ENCODE measurements at regions not wholly inside any gene's neighbourhood (a gene's known extent, or its start where the extent isn't known, plus 50 kb on each side); places are given as distances from the start of the nearest gene placed in this dataset.

GRCh38 chr6:90872981-90873380 lies 286.1 kb upstream of the MAP3K7 start:
- no peak for ATAC-seq
- H3K4me1 Mint-ChIP-seq = no peaks in the 10 kb centered on the region
- peaks cover 24% of the 10 kb centered on the region for H3K27me3 Mint-ChIP-seq
- no peak overlapping the region for H3K27ac Mint-ChIP-seq
- no peaks in the 10 kb centered on the region for H3K9me3 ChIP-seq (ENCODE audit: control insufficient read depth, low read length, poor library complexity, severe bottlenecking)
- H3K4me3 Mint-ChIP-seq = no peak overlapping the region
- no peaks in the 10 kb centered on the region for H3K36me3 Mint-ChIP-seq (ENCODE audit: low read depth)
- DNase-seq = no peak

GRCh38 chr6:90870561-90870960 lies 283.7 kb upstream of the MAP3K7 start:
- no peak for DNase-seq
- H3K27ac Mint-ChIP-seq = no peak overlapping the region
- no peak overlapping the region for H3K4me3 Mint-ChIP-seq
- ATAC-seq = no peak
- H3K4me1 Mint-ChIP-seq = no peaks in the 10 kb centered on the region
- H3K36me3 Mint-ChIP-seq (ENCODE audit: low read depth) = no peaks in the 10 kb centered on the region
- no peaks in the 10 kb centered on the region for H3K9me3 ChIP-seq (ENCODE audit: control insufficient read depth, low read length, poor library complexity, severe bottlenecking)
- H3K27me3 Mint-ChIP-seq = peaks cover 17% of the 10 kb centered on the region

- no peak overlapping the region for H3K4me3 Mint-ChIP-seq
- DNase-seq = no peak
- no peak for ATAC-seq
- no peaks in the 10 kb centered on the region for H3K36me3 Mint-ChIP-seq (ENCODE audit: low read depth)
- H3K27ac Mint-ChIP-seq = no peak overlapping the region
- H3K4me1 Mint-ChIP-seq = no peaks in the 10 kb centered on the region
- H3K27me3 Mint-ChIP-seq = peaks cover 17% of the 10 kb centered on the region
- H3K9me3 ChIP-seq (ENCODE audit: control insufficient read depth, low read length, poor library complexity, severe bottlenecking) = no peaks in the 10 kb centered on the region
Measured at GRCh38 chr6:90868656-90869055, 281.8 kb upstream of the MAP3K7 start.

GRCh38 chr6:90868256-90868655 lies 281.4 kb upstream of the MAP3K7 start:
- H3K4me3 Mint-ChIP-seq = no peak overlapping the region
- DNase-seq = no peak
- H3K27me3 Mint-ChIP-seq = peaks cover 17% of the 10 kb centered on the region
- H3K36me3 Mint-ChIP-seq (ENCODE audit: low read depth) = no peaks in the 10 kb centered on the region
- no peaks in the 10 kb centered on the region for H3K4me1 Mint-ChIP-seq
- no peaks in the 10 kb centered on the region for H3K9me3 ChIP-seq (ENCODE audit: control insufficient read depth, low read length, poor library complexity, severe bottlenecking)
- no peak overlapping the region for H3K27ac Mint-ChIP-seq
- ATAC-seq = no peak

GRCh38 chr6:90865513-90865912 lies 278.6 kb upstream of the MAP3K7 start:
- no peaks in the 10 kb centered on the region for H3K9me3 ChIP-seq (ENCODE audit: control insufficient read depth, low read length, poor library complexity, severe bottlenecking)
- DNase-seq (no peak), ATAC-seq (no peak)
- H3K36me3 Mint-ChIP-seq (ENCODE audit: low read depth) = no peaks in the 10 kb centered on the region
- no peaks in the 10 kb centered on the region for H3K4me1 Mint-ChIP-seq
- H3K27me3 Mint-ChIP-seq = peaks cover 11% of the 10 kb centered on the region
- no peak overlapping the region for H3K4me3 Mint-ChIP-seq
- H3K27ac Mint-ChIP-seq = no peak overlapping the region

- no peak overlapping the region for H3K27ac Mint-ChIP-seq
- no peaks in the 10 kb centered on the region for H3K9me3 ChIP-seq (ENCODE audit: control insufficient read depth, low read length, poor library complexity, severe bottlenecking)
- ATAC-seq (no peak), DNase-seq (no peak)
- no peaks in the 10 kb centered on the region for H3K4me1 Mint-ChIP-seq
- H3K36me3 Mint-ChIP-seq (ENCODE audit: low read depth) = no peaks in the 10 kb centered on the region
- H3K27me3 Mint-ChIP-seq = peaks cover 11% of the 10 kb centered on the region
- H3K4me3 Mint-ChIP-seq = no peak overlapping the region
Measured at GRCh38 chr6:90863043-90863442, 276.2 kb upstream of the MAP3K7 start.

GRCh38 chr6:90860822-90861601 lies 274.1 kb upstream of the MAP3K7 start:
- no peak for ATAC-seq
- DNase-seq = no peak
- H3K27ac Mint-ChIP-seq = no peak overlapping the region
- H3K36me3 Mint-ChIP-seq (ENCODE audit: low read depth) = no peaks in the 10 kb centered on the region
- H3K4me3 Mint-ChIP-seq = no peak overlapping the region
- no peaks in the 10 kb centered on the region for H3K4me1 Mint-ChIP-seq
- H3K27me3 Mint-ChIP-seq = peaks cover 14% of the 10 kb centered on the region
- H3K9me3 ChIP-seq (ENCODE audit: control insufficient read depth, low read length, poor library complexity, severe bottlenecking) = no peaks in the 10 kb centered on the region

GRCh38 chr6:90859612-90860011 lies 272.7 kb upstream of the MAP3K7 start:
- Mint-ChIP-seq H3K36me3 (ENCODE audit: low read depth) (no peaks in the 10 kb centered on the region), H3K27ac (no peak overlapping the region), H3K4me3 (no peak overlapping the region), H3K27me3 (peaks cover 16% of the 10 kb centered on the region), H3K4me1 (no peaks in the 10 kb centered on the region)
- no peak for ATAC-seq
- no peaks in the 10 kb centered on the region for H3K9me3 ChIP-seq (ENCODE audit: control insufficient read depth, low read length, poor library complexity, severe bottlenecking)
- no peak for DNase-seq

GRCh38 chr6:90859056-90859455 lies 272.2 kb upstream of the MAP3K7 start:
- no peaks in the 10 kb centered on the region for H3K36me3 Mint-ChIP-seq (ENCODE audit: low read depth)
- ATAC-seq (no peak), DNase-seq (no peak)
- H3K27me3 Mint-ChIP-seq = peaks cover 19% of the 10 kb centered on the region
- no peak overlapping the region for H3K27ac Mint-ChIP-seq
- H3K9me3 ChIP-seq (ENCODE audit: control insufficient read depth, low read length, poor library complexity, severe bottlenecking) = no peaks in the 10 kb centered on the region
- no peaks in the 10 kb centered on the region for H3K4me1 Mint-ChIP-seq
- no peak overlapping the region for H3K4me3 Mint-ChIP-seq

- Mint-ChIP-seq H3K27me3 (peaks cover 24% of the 10 kb centered on the region), H3K4me1 (no peaks in the 10 kb centered on the region), H3K27ac (no peak overlapping the region), H3K36me3 (ENCODE audit: low read depth) (no peaks in the 10 kb centered on the region), H3K4me3 (no peak overlapping the region)
- ATAC-seq (no peak), DNase-seq (no peak)
- no peaks in the 10 kb centered on the region for H3K9me3 ChIP-seq (ENCODE audit: control insufficient read depth, low read length, poor library complexity, severe bottlenecking)
Measured at GRCh38 chr6:90849686-90850085, 262.8 kb upstream of the MAP3K7 start.

- no peaks in the 10 kb centered on the region for H3K9me3 ChIP-seq (ENCODE audit: control insufficient read depth, low read length, poor library complexity, severe bottlenecking)
- Mint-ChIP-seq H3K27ac (no peak overlapping the region), H3K36me3 (ENCODE audit: low read depth) (no peaks in the 10 kb centered on the region), H3K27me3 (peaks cover 8% of the 10 kb centered on the region), H3K4me1 (no peaks in the 10 kb centered on the region), H3K4me3 (no peak overlapping the region)
- no peak for DNase-seq
- no peak for ATAC-seq
Measured at GRCh38 chr6:90846824-90847223, 260.0 kb upstream of the MAP3K7 start.

GRCh38 chr6:90835596-90836212 lies 248.8 kb upstream of the MAP3K7 start:
- DNase-seq = no peak
- Mint-ChIP-seq H3K27ac (no peak overlapping the region), H3K36me3 (ENCODE audit: low read depth) (no peaks in the 10 kb centered on the region), H3K4me3 (no peak overlapping the region), H3K27me3 (no peaks in the 10 kb centered on the region), H3K4me1 (no peaks in the 10 kb centered on the region)
- ATAC-seq = no peak
- H3K9me3 ChIP-seq (ENCODE audit: control insufficient read depth, low read length, poor library complexity, severe bottlenecking) = no peaks in the 10 kb centered on the region

GRCh38 chr6:90829311-90829710 lies 242.4 kb upstream of the MAP3K7 start:
- Mint-ChIP-seq H3K4me3 (no peak overlapping the region), H3K27ac (no peak overlapping the region), H3K4me1 (no peaks in the 10 kb centered on the region), H3K36me3 (ENCODE audit: low read depth) (no peaks in the 10 kb centered on the region), H3K27me3 (peaks cover 6% of the 10 kb centered on the region)
- no peaks in the 10 kb centered on the region for H3K9me3 ChIP-seq (ENCODE audit: control insufficient read depth, low read length, poor library complexity, severe bottlenecking)
- DNase-seq (no peak), ATAC-seq (no peak)

- no peaks in the 10 kb centered on the region for H3K9me3 ChIP-seq (ENCODE audit: control insufficient read depth, low read length, poor library complexity, severe bottlenecking)
- no peaks in the 10 kb centered on the region for H3K4me1 Mint-ChIP-seq
- H3K4me3 Mint-ChIP-seq = no peak overlapping the region
- H3K36me3 Mint-ChIP-seq (ENCODE audit: low read depth) = no peaks in the 10 kb centered on the region
- DNase-seq (no peak), ATAC-seq (no peak)
- no peak overlapping the region for H3K27ac Mint-ChIP-seq
- H3K27me3 Mint-ChIP-seq = peaks cover under 1% of the 10 kb centered on the region
Measured at GRCh38 chr6:90820436-90820835, 233.6 kb upstream of the MAP3K7 start.
